Psoas muscle (tissue), 7 donors: ENCODE measurements at regions not wholly inside any gene's neighbourhood (a gene's known extent, or its start where the extent isn't known, plus 50 kb on each side); places are given as distances from the start of the nearest gene placed in this dataset.
"Not testable (repeated sequence)": the region's sequence is repeated elsewhere in the genome, so short reads cannot be mapped to it uniquely, and the experiment has no call there.

Source experiments
- ATAC-seq, 4 donors: fragments of 200-7000 bp; cut with Tn5 transposase; one replicate each; pipeline ENCODE4 v1.9.1; 2020; ENCODE audit warnings: moderate library complexity in 3 of 4, mild to moderate bottlenecking in 2 of 4
- DNase-seq, 2 donors: peaks; one replicate each; pipeline ENCODE4 v3.0.0-alpha.2; 2020
- H3K27ac ChIP-seq: fragments of 200-600 bp; one replicate; pipeline ENCODE4 v1.8.0; 2022
- H3K27me3 ChIP-seq, 3 donors: fragments of 200-600 bp in 1 of 3; one replicate each; pipeline versions ENCODE4 v1.6.1 to v1.8.0; 2013 to 2022; ENCODE audit warnings: low read length in 2 of 3, mild to moderate bottlenecking in 2 of 3, moderate library complexity in 1 of 3; ENCODE audit not compliant: insufficient read depth in 3 of 3
- H3K36me3 ChIP-seq, 2 donors: fragments of 200-600 bp in 1 of 2; one replicate each; pipeline versions ENCODE4 v1.6.1 to v1.8.0; 2013 to 2022; ENCODE audit warnings: low read depth in 1 of 2, mild to moderate bottlenecking in 1 of 2, moderate library complexity in 1 of 2; ENCODE audit not compliant: insufficient read depth in 1 of 2
- H3K4me1 ChIP-seq: fragments of 200-600 bp; one replicate; pipeline ENCODE4 v1.8.0; 2022
- H3K4me3 ChIP-seq: fragments of 200-600 bp; one replicate; pipeline ENCODE4 v1.8.0; 2022; ENCODE audit warnings: mild to moderate bottlenecking
- H3K9me3 ChIP-seq: fragments of 200-600 bp; one replicate; pipeline ENCODE4 v1.8.0; 2022
- CTCF ChIP-seq: fragments of 200-600 bp; IDR thresholded peaks from one replicate; pipeline ENCODE4 v1.8.0; 2022; ENCODE audit warnings: antibody characterized with exemption
- WGBS, 3 donors: extraction: QIAGEN DNeasy Blood & Tissue Kit; methylation state at CpG; one replicate each; pipeline versions ENCODE4 v1.1.6 to v1.1.7; 2013; 5-methylcytosine and 5-hydroxymethylcytosine counted together
- intact Hi-C, 2 donors: fragments of 100-400 bp; cut with DNase I; formaldehyde crosslinking; loops; one replicate each; pipeline versions ENCODE4 v1.11.0 to v1.14.2; 2022
- donor health status: healthy with polysubstance abuse.
- donor health status: DM: no; HTN: no; CAD: no; lungs with moderate emphysema.
- donor health status: Bipolar disorder and iron deficiency.
- donor health status: healthy.
- donor health status: DM: yes; HTN: yes; CAD: no.
- donor health status: DM: no; HTN: no; CAD: no.
- donor health status: DM: yes; HTN: yes; CAD: no.

DNA sequence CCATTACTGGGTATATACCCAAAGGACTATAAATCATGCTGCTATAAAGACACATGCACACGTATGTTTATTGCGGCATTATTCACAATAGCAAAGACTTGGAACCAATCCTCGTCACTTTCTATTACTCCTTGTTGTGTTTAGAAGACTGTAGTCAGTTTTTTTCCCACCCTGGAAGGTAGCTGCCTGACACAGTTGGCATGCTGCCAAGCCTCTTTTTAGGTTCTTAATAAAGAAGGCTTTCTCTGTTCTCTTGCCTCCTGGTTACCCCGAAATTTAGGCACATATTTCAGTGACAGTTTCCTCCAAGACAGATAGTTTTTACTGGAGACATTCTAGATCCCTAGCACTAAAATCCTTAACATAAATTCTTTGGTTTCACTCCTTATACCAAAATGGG lies 205.4 kb upstream of the PCSK5 start:
- no peaks in the 10 kb centered on the region for H3K9me3 ChIP-seq
- H3K4me1 ChIP-seq: no peaks in the 10 kb centered on the region
- TF ChIP-seq CTCF: no peak
- no peak overlapping the region for H3K4me3 ChIP-seq
- no peak overlapping the region for H3K27ac ChIP-seq
- WGBS, 3 donors: 64 to 71% (median 70%) methylated on average over 4 of the region's 4 CpGs
- ATAC-seq (no peak), DNase-seq (no peak)
- intact Hi-C loops: no loop called here
- no peaks in the 10 kb centered on the region for H3K27me3 ChIP-seq
- no peaks in the 10 kb centered on the region for H3K36me3 ChIP-seq

DNA sequence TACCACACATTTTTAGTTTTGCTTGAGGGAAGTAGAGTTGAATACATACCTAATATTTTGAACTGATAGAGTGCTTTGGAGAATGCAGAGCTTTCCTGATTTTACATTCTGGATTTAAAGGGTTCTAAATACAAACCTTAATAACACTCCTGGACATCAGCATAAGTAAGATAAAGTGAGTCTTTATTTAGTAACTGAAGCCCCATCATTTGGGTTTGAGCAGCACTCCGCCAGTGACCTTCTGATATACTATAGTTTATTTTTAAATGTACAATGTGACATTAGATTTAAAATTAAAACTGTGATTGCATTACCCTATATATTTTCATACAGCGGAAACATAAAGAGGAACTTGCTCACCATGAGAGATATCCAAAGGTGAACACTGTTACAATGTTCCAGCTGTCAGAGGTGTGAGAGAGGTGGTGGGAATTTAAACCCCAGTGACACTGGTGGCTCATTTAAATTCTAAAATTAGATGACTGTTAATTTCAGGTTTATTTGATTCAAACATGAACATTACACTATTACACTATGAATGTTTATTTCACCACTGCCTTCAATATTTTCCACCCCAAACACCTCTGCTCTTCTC lies 203.0 kb upstream of the PCSK5 start:
- no peak overlapping the region for H3K4me3 ChIP-seq
- H3K27me3 ChIP-seq: no peaks in the 10 kb centered on the region
- no peak overlapping the region for H3K27ac ChIP-seq
- 72 to 94% (median 73%) methylated on average over 2 of the region's 2 CpGs for WGBS, 3 donors
- intact Hi-C loops: no loop called here
- no peaks in the 10 kb centered on the region for H3K9me3 ChIP-seq
- DNase-seq: no peak
- TF ChIP-seq CTCF: no peak
- no peaks in the 10 kb centered on the region for H3K36me3 ChIP-seq
- ATAC-seq: no peak
- no peaks in the 10 kb centered on the region for H3K4me1 ChIP-seq

DNA sequence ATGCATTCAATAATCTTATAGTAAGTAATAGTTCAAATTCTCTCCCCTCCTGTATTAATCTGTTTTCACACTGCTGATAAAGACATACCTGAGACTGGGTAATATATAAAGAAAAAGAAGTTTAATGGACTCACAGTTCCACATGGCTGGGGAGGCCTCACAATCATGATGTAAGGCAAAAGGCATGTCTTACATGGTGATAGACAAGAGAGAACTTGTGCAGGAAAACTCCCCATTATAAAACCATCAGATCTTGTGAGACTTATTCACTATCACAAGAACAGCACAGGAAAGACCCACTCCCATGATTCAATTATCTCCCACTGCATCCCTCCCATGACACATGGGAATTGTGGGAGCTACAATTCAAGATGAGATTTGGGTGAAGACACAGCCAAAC lies 199.9 kb upstream of the PCSK5 start:
- H3K27ac ChIP-seq, ATAC-seq, DNase-seq, H3K4me3 ChIP-seq, H3K36me3 ChIP-seq, H3K27me3 ChIP-seq, intact Hi-C loops, H3K4me1 ChIP-seq, H3K9me3 ChIP-seq: not testable (repeated sequence)

DNA sequence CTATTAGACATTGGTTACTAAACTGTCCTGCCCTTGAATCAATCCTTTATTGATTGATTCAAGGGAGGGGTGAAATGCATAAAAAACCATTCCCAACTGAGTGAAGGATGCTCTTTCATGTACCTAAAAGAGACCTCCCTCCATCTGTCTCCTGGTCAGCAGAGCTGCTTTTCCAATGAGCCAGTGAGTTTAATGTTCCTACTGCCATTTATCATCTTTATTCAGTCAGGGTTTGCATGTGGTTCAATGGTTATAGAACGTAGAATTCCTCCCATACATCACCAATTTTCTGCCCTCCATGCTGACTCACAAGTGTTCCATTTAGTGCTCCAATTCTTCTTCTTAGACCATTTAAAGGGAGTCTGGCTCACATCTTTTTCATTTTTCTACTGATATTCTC lies 199.1 kb upstream of the PCSK5 start:
- no peak for TF ChIP-seq CTCF
- no peak overlapping the region for H3K4me3 ChIP-seq
- H3K4me1 ChIP-seq: no peaks in the 10 kb centered on the region
- no peaks in the 10 kb centered on the region for H3K27me3 ChIP-seq
- WGBS, 3 donors: 69 to 82% (median 79%) methylated on average over 1 of the region's 1 CpG
- no peaks in the 10 kb centered on the region for H3K9me3 ChIP-seq
- H3K36me3 ChIP-seq: no peaks in the 10 kb centered on the region
- H3K27ac ChIP-seq: no peak overlapping the region
- ATAC-seq (no peak), DNase-seq (no peak)
- intact Hi-C loops: no loop called here

- no peak for ATAC-seq
- no peak overlapping the region for H3K4me3 ChIP-seq
- DNase-seq: no peak
- H3K27ac ChIP-seq: no peak overlapping the region
- no peaks in the 10 kb centered on the region for H3K27me3 ChIP-seq
- no peaks in the 10 kb centered on the region for H3K9me3 ChIP-seq
- WGBS, 3 donors: 63 to 72% (median 71%) methylated on average over 3 of the region's 3 CpGs
- H3K36me3 ChIP-seq: no peaks in the 10 kb centered on the region
- intact Hi-C loops: no loop called here
- no peaks in the 10 kb centered on the region for H3K4me1 ChIP-seq
- TF ChIP-seq CTCF: no peak
Measured at GRCh38 chr9:75692309-75692708, 198.2 kb upstream of the PCSK5 start.
